Trophoblast cell (in vitro differentiated cells and primary cell): ENCODE measurements at regions not wholly inside any gene's neighbourhood (a gene's known extent, or its start where the extent isn't known, plus 50 kb on each side); places are given as distances from the start of the nearest gene placed in this dataset.

ENCODE experiments used
- DNase-seq, 2 donors: peaks; one replicate each; pipeline ENCODE4 v3.0.0-alpha.2; 2016
- H2AFZ ChIP-seq: 2 replicates; pipeline ENCODE4 v1.6.1; 2013; ENCODE audit warnings: low read length, moderate library complexity, mild to moderate bottlenecking; ENCODE audit not compliant: insufficient read depth, poor library complexity
- H2AK5ac ChIP-seq: 2 replicates; pipeline ENCODE4 v1.6.1; 2013; ENCODE audit warnings: mild to moderate bottlenecking, low read length
- H2BK120ac ChIP-seq: 2 replicates; pipeline ENCODE4 v1.6.1; 2013; ENCODE audit warnings: low read length, mild to moderate bottlenecking, moderate library complexity; ENCODE audit not compliant: insufficient read depth, poor library complexity
- H2BK12ac ChIP-seq: 2 replicates; pipeline ENCODE4 v1.6.1; 2013; ENCODE audit warnings: mild to moderate bottlenecking, low read length, moderate library complexity
- H2BK5ac ChIP-seq: 2 replicates; pipeline ENCODE4 v1.6.1; 2013; ENCODE audit warnings: low read length, low read depth, moderate library complexity, mild to moderate bottlenecking; ENCODE audit not compliant: poor library complexity
- H3K14ac ChIP-seq: 2 replicates; pipeline ENCODE4 v1.6.1; 2013; ENCODE audit warnings: mild to moderate bottlenecking, low read length
- H3K18ac ChIP-seq: 2 replicates; pipeline ENCODE4 v1.6.1; 2013; ENCODE audit warnings: mild to moderate bottlenecking, low read length
- H3K23ac ChIP-seq: 2 replicates; pipeline ENCODE4 v1.6.1; 2013; ENCODE audit warnings: low read length
- H3K27ac ChIP-seq: 2 replicates; pipeline ENCODE4 v1.5.1; 2013; ENCODE audit warnings: low read depth, mild to moderate bottlenecking, inconsistent platforms, low read length, moderate library complexity
- H3K27me3 ChIP-seq: 2 replicates; pipeline ENCODE4 v1.6.1; 2013; ENCODE audit warnings: inconsistent platforms, mild to moderate bottlenecking, low read length, moderate library complexity; ENCODE audit not compliant: insufficient read depth
- H3K36me3 ChIP-seq, 2 experiments: 1 replicate in 1 of 2; 2 replicates in 1 of 2; pipeline ENCODE4 v1.6.1; 2013; ENCODE audit warnings: low read length in 2 of 2, mild to moderate bottlenecking in 2 of 2, moderate library complexity in 1 of 2; ENCODE audit not compliant: insufficient read depth in 2 of 2, control insufficient read depth in 1 of 2
- H3K4ac ChIP-seq: 2 replicates; pipeline ENCODE4 v1.6.1; 2013; ENCODE audit warnings: low read depth, mild to moderate bottlenecking, low read length, moderate library complexity
- H3K4me1 ChIP-seq, 2 experiments: 1 replicate in 1 of 2; 2 replicates in 1 of 2; pipeline ENCODE4 v1.6.1; 2013; ENCODE audit warnings: low read length in 2 of 2, mild to moderate bottlenecking in 2 of 2, moderate library complexity in 1 of 2; ENCODE audit not compliant: insufficient read depth in 2 of 2, control insufficient read depth in 1 of 2
- H3K4me2 ChIP-seq: 2 replicates; pipeline ENCODE4 v1.6.1; 2013; ENCODE audit warnings: inconsistent platforms, mild to moderate bottlenecking, low read length, moderate library complexity
- H3K4me3 ChIP-seq: 2 replicates; pipeline ENCODE4 v1.5.1; 2013; ENCODE audit warnings: mild to moderate bottlenecking, low read depth, low read length, inconsistent platforms
- H3K79me1 ChIP-seq: one replicate; pipeline ENCODE4 v1.6.1; 2013; ENCODE audit warnings: low read length
- H3K79me2 ChIP-seq: 2 replicates; pipeline ENCODE4 v1.6.1; 2013; ENCODE audit warnings: low read length, mild to moderate bottlenecking; ENCODE audit not compliant: control insufficient read depth, insufficient read depth, poor library complexity
- H3K9ac ChIP-seq: 2 replicates; pipeline ENCODE4 v1.6.1; 2013; ENCODE audit warnings: mild to moderate bottlenecking, low read length
- H3K9me3 ChIP-seq: 2 replicates; pipeline ENCODE4 v1.6.1; 2013; ENCODE audit warnings: low read depth, mild to moderate bottlenecking, control low read depth, inconsistent platforms, low read length; ENCODE audit not compliant: insufficient read depth
- H4K12ac ChIP-seq: 2 replicates; pipeline ENCODE4 v1.6.1; 2013; ENCODE audit warnings: low read depth, mild to moderate bottlenecking, low read length, moderate library complexity
- H4K8ac ChIP-seq: 2 replicates; pipeline ENCODE4 v1.6.1; 2013; ENCODE audit warnings: low read depth, mild to moderate bottlenecking, low read length, moderate library complexity
- H4K91ac ChIP-seq: one replicate; pipeline ENCODE4 v1.6.1; 2013; ENCODE audit warnings: low read depth, mild to moderate bottlenecking, low read length, moderate library complexity
- WGBS: extraction: QIAGEN DNeasy Blood & Tissue Kit; methylation state at CpG from one replicate; pipeline ENCODE4 v1.1.7; 2013; ENCODE audit warnings: missing lambda C conversion rate; ENCODE audit not compliant: insufficient read length, insufficient coverage; ENCODE audit errors: extremely low coverage; 5-methylcytosine and 5-hydroxymethylcytosine counted together

DNA sequence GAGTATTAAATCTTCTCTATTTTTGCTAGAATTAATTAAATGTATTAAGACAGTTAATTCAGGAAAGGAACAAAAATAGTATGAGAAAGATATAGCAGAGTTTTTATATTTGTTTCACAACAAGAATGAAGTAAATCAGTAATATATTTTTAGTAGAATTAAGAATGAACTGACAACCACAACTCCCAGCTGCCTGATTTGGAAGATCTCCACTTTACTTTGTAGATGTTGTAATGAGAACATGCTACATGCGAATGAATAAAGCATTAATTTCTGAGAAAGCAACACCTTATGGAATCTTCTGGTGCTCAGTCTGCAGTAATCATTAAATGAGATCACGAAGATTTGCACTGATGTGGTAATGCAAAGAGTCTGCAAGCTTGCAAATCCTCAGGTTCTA lies 695.6 kb upstream of the PCDH7 start:
- Histone ChIP-seq H3K18ac (no peak overlapping the region), H3K4me2 (no peak overlapping the region), H3K27ac (no peak overlapping the region), H3K27me3 (no peaks in the 10 kb centered on the region), H3K9me3 (no peaks in the 10 kb centered on the region), H3K23ac (no peak overlapping the region), H2BK120ac (no peak overlapping the region), H2AFZ (no peak overlapping the region), H4K8ac (no peak overlapping the region), H3K79me1 (no peaks in the 10 kb centered on the region), H3K4ac (no peak overlapping the region), H4K91ac (no peak overlapping the region), H3K4me3 (no peak overlapping the region), H2BK12ac (no peak overlapping the region), H2BK5ac (no peak overlapping the region), H4K12ac (no peak overlapping the region), H3K79me2 (no peaks in the 10 kb centered on the region), H2AK5ac (no peak overlapping the region), H3K9ac (no peak overlapping the region), H3K36me3 (no peaks in the 10 kb centered on the region), H3K14ac (no peak overlapping the region), H3K4me1 (no peaks in the 10 kb centered on the region)
- WGBS, result no CpG with 5 or more reads among the region's 2 CpGs
- no peak for DNase-seq

DNA sequence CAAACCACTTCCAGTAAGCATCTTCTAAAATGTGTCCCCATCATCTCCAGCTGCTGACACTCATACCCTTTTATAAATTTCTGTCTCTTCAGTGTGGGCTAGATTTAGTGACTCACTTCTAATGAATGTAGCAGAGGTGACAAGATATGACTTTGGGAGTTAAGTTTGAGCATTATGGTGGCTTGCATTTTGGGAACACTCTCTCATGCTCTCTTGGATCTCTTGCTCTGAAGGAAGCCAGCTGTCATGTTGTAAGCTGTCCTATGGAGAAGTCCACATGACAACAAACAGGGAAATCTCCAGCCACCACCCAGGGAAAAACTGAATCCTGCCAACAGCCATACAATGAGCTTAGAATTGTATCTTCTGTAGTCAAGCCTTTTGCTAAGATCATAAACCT lies 691.3 kb upstream of the PCDH7 start:
- Histone ChIP-seq H3K27ac (no peak overlapping the region), H2BK12ac (no peak overlapping the region)

DNA sequence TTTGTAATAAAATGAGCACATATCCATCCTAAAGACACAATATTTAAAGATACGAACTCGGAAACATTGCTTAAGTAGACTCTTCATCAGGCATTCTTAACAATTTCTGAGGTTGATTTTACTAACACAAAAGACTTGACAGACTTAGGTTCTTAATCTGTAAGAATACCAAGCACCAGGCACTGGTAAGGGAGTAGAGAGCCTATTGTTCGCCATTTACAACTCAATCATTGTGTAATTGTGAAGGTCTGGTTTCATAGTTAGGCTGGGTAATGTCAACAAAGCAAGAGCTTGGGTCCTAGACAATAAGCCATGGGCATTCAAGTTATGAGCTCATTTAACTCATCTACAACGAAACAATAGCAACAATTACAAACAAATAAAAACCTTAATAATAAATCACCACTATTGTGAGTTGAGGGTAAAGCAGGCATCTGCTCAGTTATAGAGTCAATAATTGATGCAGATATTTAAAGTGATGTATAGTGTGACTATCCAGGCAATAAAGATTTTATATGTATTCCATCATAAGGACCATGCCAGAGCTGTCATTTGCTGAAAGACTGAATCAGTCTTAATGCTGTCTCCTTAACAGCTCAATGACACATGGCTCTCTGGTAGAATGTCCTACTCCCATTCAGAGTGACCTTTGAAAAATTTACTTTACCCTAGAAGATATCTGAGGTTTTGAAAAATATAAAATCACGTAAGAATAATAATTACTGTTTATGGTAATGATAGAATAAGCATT lies 664.0 kb upstream of the PCDH7 start:
- no peak overlapping the region for H3K4me3 ChIP-seq
- no peak overlapping the region for H3K18ac ChIP-seq
- H2BK120ac ChIP-seq, result no peak overlapping the region
- no peak overlapping the region for H2BK5ac ChIP-seq
- no peak overlapping the region for H2AK5ac ChIP-seq
- DNase-seq, result no peak
- H3K36me3 ChIP-seq, result no peaks in the 10 kb centered on the region
- H2AFZ ChIP-seq, result no peak overlapping the region
- no peak overlapping the region for H3K27ac ChIP-seq
- H3K79me2 ChIP-seq, result no peaks in the 10 kb centered on the region
- no peaks in the 10 kb centered on the region for H3K27me3 ChIP-seq
- H3K79me1 ChIP-seq, result no peaks in the 10 kb centered on the region
- no peaks in the 10 kb centered on the region for H3K4me1 ChIP-seq
- H3K23ac ChIP-seq, result no peak overlapping the region
- no peak overlapping the region for H4K12ac ChIP-seq
- no peak overlapping the region for H3K9ac ChIP-seq
- H3K14ac ChIP-seq, result no peak overlapping the region
- H3K4ac ChIP-seq, result no peak overlapping the region
- H3K9me3 ChIP-seq, result no peaks in the 10 kb centered on the region
- H3K4me2 ChIP-seq, result no peak overlapping the region
- H4K8ac ChIP-seq, result no peak overlapping the region
- no peak overlapping the region for H2BK12ac ChIP-seq
- no peak overlapping the region for H4K91ac ChIP-seq
- WGBS, result 100% methylated on average over 1 of the region's 5 CpGs

More for the DNA sequence above, 691.3 kb upstream of the PCDH7 start:
- DNase-seq, result no peak
- no peaks in the 10 kb centered on the region for H3K4me1 ChIP-seq
- H3K79me1 ChIP-seq, result no peaks in the 10 kb centered on the region
- H2BK120ac ChIP-seq, result no peak overlapping the region
- H2AFZ ChIP-seq, result no peak overlapping the region
- no peak overlapping the region for H3K18ac ChIP-seq
- no peak overlapping the region for H3K4ac ChIP-seq
- H3K27me3 ChIP-seq, result no peaks in the 10 kb centered on the region
- H3K79me2 ChIP-seq, result no peaks in the 10 kb centered on the region
- H3K23ac ChIP-seq, result no peak overlapping the region
- H3K9ac ChIP-seq, result no peak overlapping the region
- H3K4me2 ChIP-seq, result no peak overlapping the region
- H3K14ac ChIP-seq, result no peak overlapping the region
- H3K36me3 ChIP-seq, result no peaks in the 10 kb centered on the region
- H3K9me3 ChIP-seq, result no peaks in the 10 kb centered on the region
- H2BK5ac ChIP-seq, result no peak overlapping the region
- no peak overlapping the region for H4K91ac ChIP-seq
- no peak overlapping the region for H2AK5ac ChIP-seq
- H4K8ac ChIP-seq, result no peak overlapping the region
- H3K4me3 ChIP-seq, result no peak overlapping the region
- no peak overlapping the region for H4K12ac ChIP-seq

DNA sequence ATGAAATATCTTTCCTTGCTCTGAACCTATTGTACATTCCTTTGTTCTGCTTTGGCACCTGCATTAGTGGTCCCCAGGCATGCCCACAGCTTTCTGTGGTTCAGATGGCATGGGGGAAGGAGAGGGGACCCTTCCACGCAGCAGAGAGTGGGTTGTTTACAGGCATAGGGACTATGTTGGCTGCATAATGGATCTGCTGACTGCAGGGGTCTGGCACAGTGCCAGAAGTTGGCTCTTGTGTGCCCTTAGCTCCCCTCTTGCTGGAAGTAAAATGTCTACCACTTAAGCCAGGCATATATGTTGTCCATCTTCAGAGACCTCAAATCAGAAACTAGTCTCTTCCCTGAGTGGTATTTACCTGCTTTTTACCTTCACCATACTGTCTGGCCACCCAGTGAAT lies 651.9 kb upstream of the PCDH7 start:
- H2BK120ac ChIP-seq, result no peak overlapping the region
- H3K14ac ChIP-seq, result no peak overlapping the region
- no peaks in the 10 kb centered on the region for H3K79me1 ChIP-seq
- H3K4me3 ChIP-seq, result no peak overlapping the region
- no peak overlapping the region for H3K18ac ChIP-seq
- no peak overlapping the region for H2AFZ ChIP-seq
- H2BK5ac ChIP-seq, result no peak overlapping the region
- H2BK12ac ChIP-seq, result no peak overlapping the region
- no peak overlapping the region for H4K8ac ChIP-seq
- no peak overlapping the region for H3K4ac ChIP-seq
- H3K4me1 ChIP-seq, result no peaks in the 10 kb centered on the region
- H3K36me3 ChIP-seq, result no peaks in the 10 kb centered on the region
- no peaks in the 10 kb centered on the region for H3K79me2 ChIP-seq
- H3K27me3 ChIP-seq, result no peaks in the 10 kb centered on the region
- no peak overlapping the region for H3K9ac ChIP-seq
- WGBS, result no CpG with 5 or more reads among the region's 1 CpG
- H3K4me2 ChIP-seq, result no peak overlapping the region
- no peak overlapping the region for H3K23ac ChIP-seq
- H3K9me3 ChIP-seq, result no peaks in the 10 kb centered on the region
- no peak for DNase-seq
- no peak overlapping the region for H4K91ac ChIP-seq
- H2AK5ac ChIP-seq, result no peak overlapping the region
- no peak overlapping the region for H4K12ac ChIP-seq
- no peak overlapping the region for H3K27ac ChIP-seq
